Activated naive CD4-positive, alpha-beta T cell treated with Interleukin-2 at 50 U/mL for 16 hours (primary cell): ENCODE measurements at regions not wholly inside any gene's neighbourhood (a gene's known extent, or its start where the extent isn't known, plus 50 kb on each side); places are given as distances from the start of the nearest gene placed in this dataset.
"Not testable (repeated sequence)": the region's sequence is repeated elsewhere in the genome, so short reads cannot be mapped to it uniquely, and the experiment has no call there.

Experiments used
- DNase-seq: peaks from one replicate; pipeline ENCODE4 v3.0.0-alpha.2; 2020

- no peak for DNase-seq
These were observed 50.9 kb downstream of the DISP1 start for GRCh38 chr1:222865718-222866117.

GRCh38 chr1:222867316-222867715 is 52.5 kb downstream of the DISP1 start:
- DNase-seq: no peak

- DNase-seq: no peak
These were observed 61.3 kb downstream of the DISP1 start for GRCh38 chr1:222876182-222876581.

DNA sequence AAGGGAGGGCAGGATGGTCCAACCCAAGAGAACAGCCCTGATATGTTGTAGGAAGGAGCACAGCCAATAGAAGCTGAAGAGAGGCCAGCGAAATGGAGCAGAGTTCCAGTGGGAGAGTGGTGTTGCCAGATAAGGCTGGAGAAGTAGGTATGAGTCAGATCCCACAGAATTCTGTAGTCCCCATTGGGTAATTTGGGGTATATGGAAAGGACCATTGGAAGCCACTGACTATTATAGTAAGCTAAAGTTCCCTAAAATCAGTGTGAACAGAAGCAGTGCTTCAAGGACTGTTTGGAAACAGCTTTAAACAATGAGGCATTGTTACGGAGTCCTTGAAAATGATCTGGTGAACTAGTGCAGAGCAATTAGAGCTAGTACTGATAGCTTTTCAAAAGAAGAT is 63.0 kb downstream of the DISP1 start:
- DNase-seq: no peak

DNA sequence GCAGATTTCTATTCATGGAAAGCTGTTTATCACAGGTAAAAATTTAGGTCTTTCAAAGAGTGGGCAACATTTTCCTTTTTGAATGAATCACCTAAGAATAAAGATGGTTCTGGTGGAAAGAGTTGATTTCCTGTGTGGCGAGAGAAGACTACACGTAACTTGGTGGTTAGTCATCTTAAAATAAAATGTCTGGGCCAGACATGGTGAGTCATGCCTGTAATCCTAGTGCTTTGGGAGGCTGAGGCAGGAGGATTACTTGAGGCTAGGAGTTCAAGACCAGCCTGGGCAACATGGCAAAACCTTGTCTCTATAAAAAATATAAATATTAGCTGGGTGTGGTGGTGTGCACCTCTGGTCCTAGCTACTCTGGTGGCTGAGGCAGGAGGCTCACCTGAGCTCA is 65.7 kb downstream of the DISP1 start:
- peak; percentile 26 for DNase-seq

GRCh38 chr1:222886194-222886854 is 71.5 kb downstream of the DISP1 start:
- DNase-seq: no peak

DNA sequence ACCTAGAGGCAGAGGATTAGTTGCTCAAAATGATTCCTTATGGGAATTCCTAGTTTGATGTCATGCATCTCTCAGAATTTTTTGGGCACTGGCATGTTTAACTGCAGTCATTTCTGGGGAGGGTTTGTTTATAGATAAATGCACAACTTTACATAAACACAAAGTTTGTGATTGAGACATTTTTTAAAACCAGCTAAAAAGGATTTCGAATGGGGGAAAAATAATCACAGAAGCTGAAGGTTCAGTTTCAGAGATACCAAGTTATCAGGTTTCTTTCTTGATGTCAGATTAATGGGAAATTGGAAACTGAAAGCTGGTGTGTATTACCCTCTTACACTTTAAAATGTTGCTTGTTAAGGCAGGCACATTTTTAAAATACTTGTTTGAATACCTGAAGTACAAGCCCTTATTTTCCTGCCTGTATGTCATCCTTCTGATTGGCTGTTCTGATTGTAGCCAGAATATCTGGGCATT is 72.1 kb downstream of the DISP1 start:
- no peak for DNase-seq

- no peak for DNase-seq
These were observed 74.6 kb downstream of the DISP1 start for GRCh38 chr1:222889440-222889839.

DNA sequence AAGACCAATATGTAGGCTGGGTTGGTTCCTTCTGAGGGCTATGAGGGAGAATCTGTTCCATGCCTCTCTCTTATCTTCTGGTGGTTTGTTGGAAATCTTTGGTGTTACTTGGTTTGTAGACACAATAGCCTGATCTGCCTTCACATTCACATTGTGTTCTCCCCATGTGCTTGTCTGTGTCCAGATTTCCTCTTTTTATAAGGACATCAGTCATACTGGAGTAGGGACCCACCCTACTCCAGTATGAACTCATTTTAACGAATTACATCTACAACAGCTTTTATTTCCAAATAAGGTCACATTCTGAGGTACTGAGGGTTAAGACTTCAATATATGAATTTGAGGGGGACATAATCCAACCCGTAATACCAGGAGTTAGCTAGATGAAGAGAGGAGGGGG is 75.9 kb downstream of the DISP1 start:
- DNase-seq: no peak

DNA sequence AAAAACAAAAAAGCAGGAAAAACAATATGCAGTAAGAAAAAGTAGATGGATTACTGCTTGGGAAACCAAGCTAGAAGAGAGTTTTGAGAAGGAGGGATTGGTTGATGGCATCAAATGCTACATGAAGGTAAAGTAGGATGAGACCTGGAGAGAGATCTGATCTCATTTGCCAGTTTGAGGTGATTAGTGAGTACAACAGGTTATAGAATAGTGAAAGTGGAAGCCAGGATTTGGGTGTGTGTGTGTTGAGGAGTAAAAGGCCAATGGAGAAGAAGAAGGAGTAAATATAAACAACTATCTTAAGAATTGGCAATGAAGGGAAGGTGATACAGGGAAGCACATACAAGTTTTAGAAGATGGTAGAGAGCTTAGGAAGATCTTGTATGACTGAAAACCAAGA is 76.7 kb downstream of the DISP1 start:
- DNase-seq: no peak

DNA sequence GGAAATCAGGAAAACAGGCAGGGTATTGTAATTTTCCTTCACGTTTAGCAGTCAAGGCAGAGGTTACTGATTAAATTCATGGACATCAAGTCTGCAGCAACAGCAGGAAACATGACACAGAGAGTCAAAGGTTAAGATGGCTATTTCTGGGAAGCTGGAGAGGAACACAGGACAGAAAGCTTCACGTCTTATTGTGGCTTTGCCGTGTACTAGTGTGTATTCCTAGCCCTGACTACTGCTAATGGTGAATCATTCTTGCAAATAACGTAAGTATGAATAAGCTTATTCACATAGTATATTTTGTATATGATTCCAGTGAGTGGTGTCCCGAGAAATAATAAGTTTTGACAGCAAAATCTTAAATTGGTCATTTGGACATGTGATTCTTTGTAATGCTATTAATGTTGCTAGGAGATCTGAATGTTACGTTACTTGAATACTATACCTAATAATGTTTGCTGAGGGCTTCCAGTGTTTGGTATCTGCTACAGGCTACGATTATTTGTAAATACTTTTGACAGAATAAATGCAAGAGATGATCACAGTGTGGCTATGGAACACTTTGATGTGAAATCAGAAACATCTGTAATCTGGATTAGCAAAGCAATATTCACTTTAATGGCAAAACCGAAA is 77.4 kb downstream of the DISP1 start:
- no peak for DNase-seq

GRCh38 chr1:222893255-222893654 is 78.4 kb downstream of the DISP1 start:
- no peak for DNase-seq

DNA sequence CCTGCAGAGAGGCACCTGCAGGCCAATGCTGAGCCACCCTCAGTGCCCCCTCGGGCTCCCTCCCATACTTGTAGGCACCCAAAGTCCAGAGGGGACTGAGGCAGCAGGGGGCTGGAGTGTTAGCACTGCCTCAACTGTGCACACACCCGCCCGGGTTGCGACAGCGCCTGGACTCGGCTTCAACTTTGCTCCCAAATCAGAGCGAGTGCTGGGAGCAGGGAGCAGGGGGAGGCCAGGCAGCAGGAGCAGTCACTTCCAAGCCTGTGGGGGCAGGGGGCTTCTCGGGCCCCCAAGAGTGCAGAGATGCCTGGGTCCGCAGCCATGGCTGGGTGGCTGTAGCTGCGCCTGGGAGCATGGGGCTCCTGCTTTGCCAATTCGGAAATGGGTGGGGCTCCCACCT is 79.5 kb downstream of the DISP1 start:
- no peak for DNase-seq

DNA sequence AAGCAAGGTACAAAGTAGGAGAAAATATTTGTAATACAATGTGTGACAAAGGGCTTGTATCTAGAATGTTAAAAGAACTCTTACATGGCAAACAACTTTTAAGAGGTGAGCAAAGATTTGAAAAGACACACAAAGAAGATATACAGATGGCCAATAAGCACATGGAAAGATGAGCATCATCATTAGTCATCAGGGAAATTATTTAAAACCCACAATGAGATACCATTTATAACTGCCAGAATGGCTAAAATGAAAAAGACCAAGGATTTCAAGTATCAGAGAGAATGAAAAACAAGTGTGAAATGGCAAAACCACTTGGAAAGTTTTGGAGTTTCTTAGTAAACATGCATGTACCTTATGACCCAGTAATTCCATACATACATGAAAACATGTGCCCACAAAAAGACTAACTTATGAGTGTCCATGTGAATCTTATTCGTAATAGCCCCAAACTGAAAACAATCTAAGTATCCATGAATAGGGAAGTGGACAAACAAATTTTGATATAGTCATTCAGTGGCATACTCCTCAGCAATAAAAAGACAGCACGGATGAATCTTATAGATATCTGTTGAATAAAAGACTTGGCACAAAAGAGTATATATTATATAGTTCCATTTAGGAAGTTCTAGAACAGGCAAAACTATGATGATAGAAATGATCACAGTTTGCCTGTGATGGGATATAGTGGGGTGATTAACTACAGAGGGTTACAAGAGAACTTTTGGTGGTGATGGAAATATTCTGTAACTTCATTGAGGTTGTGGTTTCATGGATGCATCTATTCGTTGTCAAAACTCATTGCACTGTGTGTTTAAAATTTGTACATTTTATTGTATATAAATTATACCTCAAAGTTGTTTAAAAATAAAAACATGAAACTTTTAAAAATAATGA is 82.0 kb downstream of the DISP1 start:
- no peak for DNase-seq

- DNase-seq: no peak
These were observed 82.8 kb downstream of the DISP1 start for GRCh38 chr1:222897527-222898190.

GRCh38 chr1:222898191-222898527 is 83.3 kb downstream of the DISP1 start:
- DNase-seq: no peak

- no peak for DNase-seq
These were observed 84.6 kb downstream of the DISP1 start for GRCh38 chr1:222899471-222899870.

DNA sequence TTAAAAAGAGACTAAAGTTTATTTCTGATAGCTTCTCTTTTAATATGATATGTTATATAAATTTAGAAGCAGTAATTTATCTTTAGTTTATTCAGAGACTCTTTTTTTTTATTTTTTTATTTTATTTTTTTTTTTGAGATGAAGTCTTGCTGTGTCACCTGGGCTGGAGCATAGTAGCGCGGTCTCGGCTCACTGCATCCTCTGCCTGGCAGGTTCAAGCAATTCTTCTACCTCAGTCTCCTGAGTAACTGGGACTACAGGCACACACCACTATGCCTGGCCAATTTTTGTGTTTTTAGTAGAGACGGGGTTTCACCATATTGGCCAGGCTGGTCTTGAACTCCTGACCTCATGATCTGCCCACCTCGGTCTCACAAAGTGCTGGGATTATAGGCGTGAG is 89.6 kb downstream of the DISP1 start:
- DNase-seq: no peak

DNA sequence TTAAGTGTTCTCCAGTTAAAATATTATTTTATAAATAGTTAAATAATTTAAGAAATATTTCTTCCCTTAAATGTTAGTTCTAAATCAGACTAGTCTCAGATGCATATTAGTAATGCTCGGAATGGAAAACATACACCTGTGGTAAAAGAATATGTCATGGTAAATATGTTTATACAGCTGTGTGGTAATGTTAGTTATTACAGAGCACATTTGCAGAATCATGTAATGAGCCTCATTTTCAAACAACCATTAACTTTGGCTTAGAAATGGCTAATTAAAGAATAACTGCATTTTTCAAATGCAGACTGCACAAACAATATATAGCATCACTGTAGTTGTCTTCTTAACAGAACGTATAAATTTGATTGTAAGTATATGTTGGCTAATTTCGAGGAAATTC is 90.3 kb downstream of the DISP1 start:
- no peak for DNase-seq

DNA sequence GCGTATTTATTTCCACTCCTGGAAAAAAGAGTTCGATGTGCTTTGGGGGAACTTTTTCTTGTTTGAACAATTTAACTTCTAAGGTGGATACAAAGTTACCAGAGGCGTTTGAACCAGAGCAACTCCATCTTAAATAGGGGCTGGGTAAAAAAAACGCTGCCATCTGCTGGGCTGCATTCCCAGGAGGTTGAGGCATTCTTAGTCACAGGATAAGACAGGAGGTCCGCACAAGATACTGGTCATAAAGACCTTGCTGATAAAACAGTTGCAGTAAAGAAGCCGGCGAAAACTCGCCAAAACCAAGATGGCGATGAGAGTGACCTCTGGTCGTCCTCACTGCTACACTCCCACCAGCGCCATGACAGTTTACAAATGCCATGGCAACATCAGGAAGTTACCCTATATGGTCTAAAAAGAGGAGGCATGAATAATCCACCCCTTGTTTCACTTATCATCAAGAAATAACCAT is 91.5 kb downstream of the DISP1 start:
- not testable (repeated sequence) for DNase-seq

- DNase-seq: no peak
These were observed 94.7 kb downstream of the DISP1 start for GRCh38 chr1:222909586-222909985.

- no peak for DNase-seq
These were observed 95.9 kb downstream of the DISP1 start for GRCh38 chr1:222910699-222911098.

- DNase-seq: no peak
These were observed 97.0 kb downstream of the DISP1 start for GRCh38 chr1:222911866-222912265.
